ENCODE measurements at regions not wholly inside any gene's neighbourhood (a gene's known extent, or its start where the extent isn't known, plus 50 kb on each side); places are given as distances from the start of the nearest gene placed in this dataset.

DNA sequence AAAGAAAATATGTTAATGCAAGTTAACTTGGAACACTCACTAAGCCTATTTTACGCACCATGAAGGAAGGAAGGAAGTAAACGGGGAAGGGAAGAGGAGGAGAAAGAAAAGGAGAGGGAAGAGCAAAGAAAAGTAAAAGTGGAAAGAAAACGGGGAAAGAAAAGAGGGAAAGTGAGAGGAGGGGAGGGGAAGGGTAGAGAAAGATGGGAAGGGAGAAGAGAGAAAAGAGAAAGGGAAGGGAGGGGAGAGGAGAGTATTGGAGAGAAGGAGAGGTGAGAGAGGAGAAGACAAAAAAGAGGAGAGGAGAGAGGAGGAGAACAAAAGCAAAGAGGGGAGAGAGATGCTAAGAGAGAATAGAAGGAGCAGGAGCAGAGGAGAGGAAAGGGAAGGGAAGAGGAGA, 224.1 kb downstream of the SLITRK2 start:
- TF ChIP-seq CTCF (IDR thresholded peaks at IDR 0.05; ENCODE audit: low read depth, low read length) (no peak), POLR2A (IDR thresholded peaks at IDR 0.05; ENCODE audit: extremely low read depth, insufficient read length) (no peak)

Measured in NB4 (cell line).